HG02870 (cell line): ENCODE measurements at regions not wholly inside any gene's neighbourhood (a gene's known extent, or its start where the extent isn't known, plus 50 kb on each side); places are given as distances from the start of the nearest gene placed in this dataset.
A peak's percentile ranks its signal among the peaks of the same experiment; 100 is the strongest.

Experiments used
- ATAC-seq: cut with Tn5 transposase; IDR thresholded peaks from one replicate; pipeline ENCODE4 v1.9.1; 2021; ENCODE audit warnings: mild to moderate bottlenecking, moderate library complexity; ENCODE audit not compliant: unreplicated experiment

DNA sequence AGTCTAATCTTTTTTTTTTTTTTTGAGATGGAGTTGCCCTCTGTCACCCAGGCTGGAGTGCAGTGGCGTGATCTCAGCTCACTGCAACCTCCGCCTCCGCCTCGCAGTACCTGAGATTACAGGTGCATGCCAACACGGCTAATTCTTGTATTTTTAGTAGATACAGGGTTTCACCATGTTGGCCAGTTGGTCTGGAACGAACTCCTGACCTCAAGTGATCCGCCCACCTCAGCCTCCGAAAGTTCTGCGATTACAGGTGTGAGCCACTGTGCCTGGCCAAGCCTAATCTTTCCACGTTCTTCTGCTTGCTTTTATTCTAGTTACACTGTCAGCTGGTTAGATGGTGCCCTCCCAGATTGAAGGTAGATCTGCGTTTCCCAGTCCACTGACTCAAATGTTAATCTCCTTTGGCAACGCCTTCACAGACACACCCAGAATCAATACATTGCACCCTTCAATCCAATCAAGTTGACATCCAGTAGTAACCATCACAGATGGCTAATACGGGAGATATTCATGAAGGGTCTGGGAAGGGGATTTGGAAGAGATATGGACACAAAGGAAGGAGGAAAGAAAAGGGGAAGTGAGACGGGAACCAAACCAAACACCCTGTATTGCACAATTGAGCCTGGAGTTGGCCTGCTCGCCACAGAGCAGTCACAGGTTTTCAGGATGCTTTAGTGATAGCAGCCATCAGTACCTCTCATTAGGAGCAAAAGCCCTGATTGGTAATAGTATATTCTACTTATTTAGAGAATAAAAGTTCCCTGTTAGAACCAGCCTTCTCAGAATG lies 229.8 kb downstream of the PIK3C3 start:
- ATAC-seq = no peak

DNA sequence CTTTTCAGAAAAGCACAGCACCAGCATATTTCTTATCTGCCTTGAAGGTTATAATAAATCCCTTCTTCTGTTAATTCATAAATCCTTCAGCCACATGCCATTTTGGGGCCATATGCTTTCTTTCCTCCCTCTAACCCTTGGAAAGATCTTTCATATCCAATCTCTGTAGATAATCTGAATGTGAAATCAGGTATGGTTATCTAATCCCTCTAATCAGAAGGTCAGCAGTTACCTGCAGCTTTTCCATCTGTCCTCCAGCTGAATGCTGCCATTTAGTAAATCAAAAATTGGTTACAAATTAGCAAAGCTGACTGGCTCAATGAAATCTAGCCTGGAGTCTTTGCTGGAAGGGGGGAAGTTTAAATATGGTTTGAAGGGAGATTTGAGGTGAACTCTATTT lies 230.5 kb downstream of the PIK3C3 start:
- ATAC-seq = no peak

DNA sequence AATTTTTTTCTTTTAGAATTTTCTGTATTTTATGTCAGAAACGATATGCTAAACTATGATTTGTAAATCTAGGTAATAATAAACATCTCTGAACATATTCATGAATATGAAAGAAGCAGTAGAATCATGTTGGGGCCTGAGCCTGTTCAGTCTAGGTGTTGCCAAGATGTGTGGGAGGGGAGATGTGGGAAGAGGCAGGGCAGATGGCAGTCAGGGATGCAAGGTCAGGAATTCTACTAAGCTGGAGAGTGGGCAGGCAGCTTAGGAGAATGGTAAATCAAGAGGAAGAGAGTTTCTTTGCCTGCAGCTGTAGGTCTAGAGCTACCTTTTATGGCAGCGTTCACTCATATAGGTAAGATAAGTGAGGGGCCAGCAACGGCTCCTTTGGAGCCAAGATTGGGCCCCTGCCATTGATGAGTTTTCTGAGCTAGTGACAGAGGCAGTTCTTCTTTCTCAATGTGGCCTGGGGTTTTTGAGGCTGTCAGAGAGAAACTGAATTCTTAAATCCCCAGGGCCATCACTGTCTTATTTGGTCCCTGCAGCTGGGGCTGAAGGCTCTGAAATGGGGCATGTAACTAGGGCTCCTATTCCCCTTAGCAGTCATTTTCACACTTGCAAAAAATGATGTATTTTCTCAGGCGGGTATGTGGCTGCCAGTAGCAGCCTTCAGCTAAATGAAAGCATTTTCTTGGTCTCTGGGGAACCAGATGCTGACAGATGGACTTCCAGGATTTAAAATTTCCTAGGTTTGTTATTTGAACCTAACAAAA lies 232.8 kb downstream of the PIK3C3 start:
- ATAC-seq = peak; percentile 50

DNA sequence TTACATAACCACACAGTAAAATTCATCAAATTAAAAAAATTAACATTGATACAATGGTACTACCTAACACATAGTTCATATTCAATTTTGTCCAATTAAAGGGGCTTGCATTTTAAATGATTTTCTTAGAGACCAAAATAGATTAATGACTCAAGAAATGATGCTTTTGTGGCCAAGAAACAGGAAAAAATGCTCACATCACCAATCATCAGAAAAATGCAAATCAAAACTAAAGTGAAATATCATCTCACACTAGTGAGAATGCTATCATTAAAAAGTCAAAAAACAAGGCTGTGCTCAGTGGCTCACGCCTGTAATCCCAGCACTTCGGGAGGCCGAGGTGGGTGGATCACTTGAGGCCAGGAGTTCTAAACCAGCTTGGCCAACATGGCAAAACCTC lies 235.6 kb downstream of the PIK3C3 start:
- ATAC-seq = no peak

DNA sequence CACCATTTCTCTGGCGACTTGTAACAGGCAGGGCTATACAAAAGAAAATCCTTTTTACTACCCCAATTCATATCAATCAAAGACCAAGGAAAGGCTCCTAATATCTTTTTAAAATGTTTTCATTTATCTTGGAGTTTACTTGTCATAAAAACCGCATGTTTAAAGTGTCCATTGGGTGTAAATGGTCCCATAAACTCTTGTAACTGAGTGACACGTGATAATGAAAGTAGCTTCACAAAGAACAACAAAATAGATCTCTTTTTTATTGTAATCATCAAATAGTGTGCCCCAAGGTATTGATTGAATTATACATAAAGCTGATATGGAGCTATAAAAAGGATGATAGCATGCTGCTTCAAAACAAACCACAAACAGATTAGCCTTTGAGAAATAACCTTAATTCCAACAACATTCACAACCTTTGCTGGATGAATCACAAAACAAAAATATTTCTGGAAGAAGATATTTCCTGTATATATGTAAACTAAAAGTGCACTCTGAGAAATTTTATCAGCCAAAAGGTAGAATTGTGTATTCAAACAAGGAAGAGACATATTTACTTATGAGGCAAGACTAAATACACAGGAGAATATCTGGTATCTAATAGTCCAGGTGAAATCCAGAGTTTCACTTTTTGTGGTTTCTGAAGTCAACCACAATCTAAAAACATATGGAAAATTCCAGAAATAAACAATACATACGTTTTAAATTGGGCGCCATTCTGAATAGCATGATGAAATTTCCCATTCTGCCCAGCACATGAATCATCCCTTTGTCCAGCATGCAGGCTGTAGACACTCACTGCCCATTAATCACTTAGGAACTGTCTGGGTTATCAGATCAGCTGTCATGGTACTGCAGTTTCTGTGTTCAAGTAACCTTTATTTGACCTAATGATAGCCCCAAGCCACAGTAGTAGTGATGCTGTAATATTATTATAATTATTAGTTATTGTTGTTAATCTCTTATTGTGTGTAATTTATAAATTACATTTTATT lies 237.5 kb downstream of the PIK3C3 start:
- ATAC-seq = no peak

GRCh38 chr18:42196651-42197050 lies 241.6 kb downstream of the PIK3C3 start:
- ATAC-seq = no peak

DNA sequence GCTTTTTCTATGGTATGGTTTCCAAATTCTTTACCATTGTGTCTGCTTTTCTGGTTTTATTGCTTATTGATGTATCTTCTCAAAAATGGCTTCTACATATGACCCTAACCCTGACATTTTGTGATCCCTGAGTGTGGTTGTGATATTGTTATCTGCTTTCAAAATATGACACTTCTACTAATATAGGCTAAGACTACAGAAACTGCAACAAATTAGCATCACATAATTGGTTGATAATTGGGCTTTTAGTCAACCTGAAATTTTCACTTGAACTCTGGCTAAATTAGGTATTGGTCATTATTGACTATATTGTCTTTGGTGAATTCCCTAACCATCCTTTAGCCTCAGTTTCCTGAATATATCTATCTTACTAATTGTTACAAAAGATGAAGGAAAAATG lies 246.1 kb downstream of the PIK3C3 start:
- no peak for ATAC-seq

DNA sequence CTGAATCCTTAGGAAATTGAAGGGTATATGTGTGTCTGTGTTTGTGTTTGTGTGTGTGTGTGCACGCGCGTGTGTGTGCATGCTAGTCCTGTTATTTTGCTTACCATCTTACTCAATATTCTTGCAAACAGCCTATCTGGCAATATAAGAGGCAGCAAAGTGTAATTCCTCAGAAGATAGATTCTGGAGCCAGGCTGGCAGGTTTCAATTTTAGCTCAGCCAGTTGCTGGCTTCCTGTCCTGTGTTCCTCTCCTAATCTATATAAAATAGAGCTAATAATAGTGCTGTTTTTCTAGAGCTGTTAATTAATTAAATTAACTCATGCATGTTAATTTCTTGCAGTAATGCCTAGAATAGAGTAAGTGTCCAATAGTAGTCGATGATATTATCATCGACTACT lies 256.2 kb downstream of the PIK3C3 start:
- ATAC-seq = no peak

- no peak for ATAC-seq
These were observed 267.5 kb downstream of the PIK3C3 start for GRCh38 chr18:42222557-42222956.

GRCh38 chr18:42228581-42228980 lies 273.5 kb downstream of the PIK3C3 start:
- ATAC-seq = peak; percentile 55

GRCh38 chr18:42229211-42230210 lies 274.5 kb downstream of the PIK3C3 start:
- ATAC-seq = peak; percentile 95

DNA sequence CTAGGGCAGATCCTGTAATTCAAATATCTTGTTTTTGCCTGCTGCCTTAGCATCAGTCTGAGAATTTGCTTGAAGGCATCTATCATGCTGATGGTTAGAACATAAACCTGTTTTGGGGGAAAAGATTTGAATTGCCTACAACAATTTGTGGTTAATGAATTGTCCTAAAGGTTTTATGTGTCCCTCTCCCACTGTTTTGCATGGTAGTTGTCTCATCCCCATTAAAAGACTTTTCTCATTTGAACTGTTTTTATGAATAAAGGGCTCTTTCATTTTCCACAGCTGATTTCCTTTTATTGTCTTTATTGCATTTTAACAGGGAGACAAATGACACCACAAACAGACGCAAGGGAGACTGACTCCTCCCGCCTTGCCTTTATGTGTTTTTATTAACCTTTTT lies 275.6 kb downstream of the PIK3C3 start:
- no peak for ATAC-seq

DNA sequence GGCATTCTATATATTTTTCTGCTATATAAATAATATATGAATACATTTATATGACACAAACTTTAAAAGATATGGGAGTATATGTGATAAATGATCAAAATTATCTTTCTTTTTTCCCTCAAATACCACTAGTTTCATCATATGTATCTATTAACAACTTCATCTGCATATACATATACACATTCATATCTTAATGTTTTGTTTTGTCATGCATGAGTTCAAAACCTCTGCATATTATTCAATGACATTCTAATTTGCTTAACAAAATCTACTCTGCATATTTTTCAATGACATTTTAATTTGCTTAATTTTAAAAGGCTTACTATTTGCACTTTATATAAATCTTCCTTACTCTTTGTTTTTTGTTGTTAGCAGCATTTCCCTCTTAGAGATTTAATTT lies 276.2 kb downstream of the PIK3C3 start:
- ATAC-seq = no peak

DNA sequence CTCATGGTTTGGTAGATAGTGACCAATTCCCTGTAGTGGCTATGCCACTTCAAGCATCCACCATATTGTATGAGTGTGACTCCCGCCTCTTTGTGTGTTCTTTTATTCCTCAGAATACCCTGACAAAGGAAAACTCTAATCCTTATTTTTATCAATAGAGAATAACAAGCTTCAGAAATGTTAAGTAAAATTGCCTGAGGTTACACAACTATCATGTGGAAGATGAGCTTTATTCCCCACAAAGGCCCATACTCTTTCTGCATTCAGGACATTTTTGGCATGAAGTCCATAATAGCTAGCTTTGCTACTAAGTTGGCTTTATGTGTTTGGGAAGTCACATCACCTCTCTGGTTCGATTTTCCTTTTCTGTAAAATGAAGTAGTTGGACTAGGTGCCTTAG lies 276.8 kb downstream of the PIK3C3 start:
- no peak for ATAC-seq

- ATAC-seq = no peak
These were observed 278.9 kb downstream of the PIK3C3 start for GRCh38 chr18:42233908-42234307.

- no peak for ATAC-seq
These were observed 287.7 kb downstream of the PIK3C3 start for GRCh38 chr18:42242758-42243157.

DNA sequence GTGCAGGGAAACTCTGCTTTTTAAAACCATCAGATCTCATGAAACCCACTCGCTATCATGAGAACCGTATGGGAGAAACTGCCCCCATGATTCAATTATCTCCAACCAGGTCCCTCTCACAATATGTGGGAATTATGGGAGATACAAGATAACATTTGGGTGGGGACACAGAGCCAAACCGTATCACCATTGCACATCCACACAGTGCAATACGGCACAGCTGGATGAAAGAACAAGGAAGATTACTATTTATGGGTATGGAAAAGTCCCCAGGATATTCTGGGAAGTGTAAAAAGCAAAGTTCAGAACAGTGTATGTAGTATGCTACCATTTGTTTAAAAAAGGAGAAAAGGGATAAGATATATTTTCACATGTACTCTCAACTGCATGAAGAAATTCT lies 290.1 kb downstream of the PIK3C3 start:
- ATAC-seq = no peak

- no peak for ATAC-seq
These were observed 301.1 kb downstream of the PIK3C3 start for GRCh38 chr18:42255908-42256765.
